IMR-90 (cell line): ENCODE measurements at regions not wholly inside any gene's neighbourhood (a gene's known extent, or its start where the extent isn't known, plus 50 kb on each side); places are given as distances from the start of the nearest gene placed in this dataset.

Experiments
- ATAC-seq: fragments of 200-7000 bp; cut with Tn5 transposase; 2 replicates; pipeline ENCODE4 v1.9.1; 2020; ENCODE audit warnings: low read depth, mild to moderate bottlenecking, moderate library complexity
- BruUV-seq: library from RNA; stranded (reverse); fragments of 400-500 nt; replicated peaks from 2 replicates; lab custom pipeline; 2021; lab: Mats Ljungman, UMichigan
- CTCF ChIA-PET: fragments of 300-600 bp; formaldehyde crosslinking; extraction: SDS; loops from one replicate; lab custom pipeline; 2021; ENCODE audit warnings: antibody characterized with exemption; lab: Yijun Ruan, JAX
- POLR2A ChIA-PET: fragments of 300-600 bp; sonication (Branson Sonifier 250); formaldehyde crosslinking; loops from one replicate; lab custom pipeline; 2022; ENCODE audit warnings: antibody characterized with exemption; ENCODE audit not compliant: unreplicated experiment; lab: Charles Lee
- DNase-seq: peaks from one replicate; pipeline ENCODE4 v3.0.0; 2013
- H2AFZ ChIP-seq: replicated peaks from 2 replicates; pipeline ENCODE3; 2013; ENCODE audit warnings: low read length, mild to moderate bottlenecking; ENCODE audit not compliant: poor library complexity
- H2AK5ac ChIP-seq: 2 replicates; pipeline ENCODE4 v1.6.1; 2013; ENCODE audit warnings: low read depth, low read length, inconsistent platforms
- H2AK9ac ChIP-seq: replicated peaks from 2 replicates; pipeline ENCODE3; 2013; ENCODE audit warnings: mild to moderate bottlenecking, low read depth, low read length, moderate library complexity; ENCODE audit not compliant: poor library complexity
- H2BK120ac ChIP-seq: 2 replicates; pipeline ENCODE4 v1.6.1; 2013; ENCODE audit warnings: low read depth, low read length, inconsistent platforms
- H2BK15ac ChIP-seq: 3 replicates; pipeline ENCODE4 v1.6.1; 2013; ENCODE audit warnings: low read depth, low read length, inconsistent platforms
- H2BK20ac ChIP-seq: 2 replicates; pipeline ENCODE4 v1.6.1; 2013; ENCODE audit warnings: low read depth, mild to moderate bottlenecking, inconsistent platforms, low read length, moderate library complexity
- H2BK5ac ChIP-seq: 2 replicates; pipeline ENCODE4 v1.6.1; 2013; ENCODE audit warnings: mild to moderate bottlenecking, low read depth, low read length, inconsistent platforms; ENCODE audit not compliant: poor library complexity, severe bottlenecking
- H3K14ac ChIP-seq: replicated peaks from 2 replicates; pipeline ENCODE4 v1.6.1; 2013; ENCODE audit warnings: low read depth, low read length, inconsistent platforms
- H3K18ac ChIP-seq: 2 replicates; pipeline ENCODE4 v1.6.1; 2013; ENCODE audit warnings: low read depth, low read length, control low read depth
- H3K23ac ChIP-seq: 2 replicates; pipeline ENCODE4 v1.6.1; 2013; ENCODE audit warnings: low read depth, low read length, inconsistent platforms
- H3K27ac ChIP-seq: 2 replicates; pipeline ENCODE4 v1.5.1; 2013; ENCODE audit warnings: mild to moderate bottlenecking, control low read depth, low read length; ENCODE audit not compliant: insufficient read depth
- H3K27me3 ChIP-seq: 2 replicates; pipeline ENCODE4 v1.6.1; 2013; ENCODE audit warnings: low read length; ENCODE audit not compliant: control insufficient read depth, insufficient read depth
- H3K36me3 ChIP-seq: 2 replicates; pipeline ENCODE4 v1.6.1; 2013; ENCODE audit warnings: low read length, mixed read lengths; ENCODE audit not compliant: control insufficient read depth, insufficient read depth
- H3K4ac ChIP-seq: 2 replicates; pipeline ENCODE4 v1.6.1; 2013; ENCODE audit warnings: low read depth, low read length, inconsistent platforms
- H3K4me1 ChIP-seq: 2 replicates; pipeline ENCODE4 v1.6.1; 2013; ENCODE audit warnings: low read length, mixed read lengths; ENCODE audit not compliant: control insufficient read depth, insufficient read depth
- H3K4me2 ChIP-seq: 2 replicates; pipeline ENCODE4 v1.6.1; 2013; ENCODE audit warnings: low read depth, mild to moderate bottlenecking, control low read depth, low read length, moderate library complexity
- H3K4me3 ChIP-seq: 2 replicates; pipeline ENCODE4 v1.5.1; 2013; ENCODE audit warnings: low read depth, mild to moderate bottlenecking, control low read depth, low read length, moderate library complexity; ENCODE audit not compliant: insufficient read depth
- H3K56ac ChIP-seq: 2 replicates; pipeline ENCODE4 v1.6.1; 2013; ENCODE audit warnings: low read length, inconsistent platforms; ENCODE audit not compliant: insufficient read depth; ENCODE audit errors: extremely low read depth
- H3K79me1 ChIP-seq, 2 experiments: 2 replicates each; pipeline ENCODE4 v1.6.1; 2013; ENCODE audit warnings: low read length in 2 of 2, inconsistent platforms in 1 of 2, low read depth in 1 of 2
- H3K9ac ChIP-seq: 2 replicates; pipeline ENCODE4 v1.6.1; 2013; ENCODE audit warnings: low read depth, low read length, control low read depth
- H3K9me1 ChIP-seq: 2 replicates; pipeline ENCODE4 v1.6.1; 2013; ENCODE audit warnings: low read length, inconsistent platforms; ENCODE audit not compliant: insufficient read depth
- H3K9me3 ChIP-seq: 2 replicates; pipeline ENCODE4 v1.6.1; 2013; ENCODE audit warnings: low read length; ENCODE audit not compliant: control insufficient read depth, insufficient read depth
- H4K20me1 ChIP-seq: 2 replicates; pipeline ENCODE4 v1.6.1; 2013; ENCODE audit warnings: low read length, inconsistent platforms; ENCODE audit not compliant: insufficient read depth
- H4K5ac ChIP-seq: 2 replicates; pipeline ENCODE4 v1.6.1; 2013; ENCODE audit warnings: mild to moderate bottlenecking, low read depth, low read length, control low read depth
- H4K8ac ChIP-seq, 2 experiments: 2 replicates each; pipeline ENCODE4 v1.6.1; 2013; ENCODE audit warnings: low read depth in 2 of 2, low read length in 2 of 2, control low read depth in 1 of 2, inconsistent platforms in 1 of 2
- H4K91ac ChIP-seq: 2 replicates; pipeline ENCODE4 v1.6.1; 2013; ENCODE audit warnings: low read depth, low read length, inconsistent platforms; ENCODE audit not compliant: insufficient read depth
- CHD1 ChIP-seq: IDR thresholded peaks from 2 replicates; pipeline ENCODE4 v1.6.1; 2012; ENCODE audit warnings: low read depth, low read length, improper control_type of control experiment
- FOS ChIP-seq: fragments of 150-350 bp; IDR thresholded peaks from 2 replicates; pipeline ENCODE4 v1.6.1; 2016; ENCODE audit warnings: low read depth, low read length
- MAFK ChIP-seq: IDR thresholded peaks from 2 replicates; pipeline ENCODE4 v1.6.1; 2012; ENCODE audit warnings: low read depth, low read length, improper control_type of control experiment
- MAZ ChIP-seq: IDR thresholded peaks from 2 replicates; pipeline ENCODE4 v1.6.1; 2012; ENCODE audit warnings: low read depth, mild to moderate bottlenecking, low read length, improper control_type of control experiment, moderate library complexity, borderline replicate concordance
- NFE2L2 ChIP-seq: fragments of 150-350 bp; IDR thresholded peaks from 2 replicates; pipeline ENCODE4 v1.6.1; 2016; ENCODE audit warnings: low read depth, mild to moderate bottlenecking, low read length
- RCOR1 ChIP-seq: IDR thresholded peaks from 2 replicates; pipeline ENCODE4 v1.6.1; 2012; ENCODE audit warnings: mild to moderate bottlenecking, low read length, improper control_type of control experiment; ENCODE audit not compliant: insufficient replicate concordance
- RFX5 ChIP-seq: IDR thresholded peaks from 2 replicates; pipeline ENCODE4 v1.8.0; 2012; ENCODE audit warnings: low read depth, mild to moderate bottlenecking, low read length, moderate library complexity
- SMC3 ChIP-seq: fragments of 150-350 bp; IDR thresholded peaks from 2 replicates; pipeline ENCODE4 v1.6.1; 2016; ENCODE audit warnings: low read depth, mild to moderate bottlenecking, antibody characterized with exemption, low read length, moderate library complexity
- WGBS, 2 experiments: methylation state at CpG; one replicate each; pipeline versions ENCODE4 v1.1.5 to v1.1.7; 2013; ENCODE audit warnings: missing lambda C conversion rate in 2 of 2; ENCODE audit not compliant: insufficient read length in 1 of 2; ENCODE audit errors: extremely low coverage in 2 of 2; 5-methylcytosine and 5-hydroxymethylcytosine counted together
- dilution Hi-C: fragments of 300-500 bp; cut with HindIII; formaldehyde crosslinking; loops from one replicate; pipeline ENCODE4 v1.14.3; 2018; ENCODE audit warnings: low sequenced_read_pairs; ENCODE audit not compliant: unreplicated experiment
- in situ Hi-C: fragments of 300-500 bp; cut with MboI; formaldehyde crosslinking; loops from 3 replicates; pipeline ENCODE4 v1.14.3; 2019; ENCODE audit warnings: low sequenced_read_pairs, inconsistent platforms, mixed read lengths
- intact Hi-C: fragments of 100-400 bp; cut with micrococcal nuclease; formaldehyde crosslinking; loops from 2 replicates; pipeline ENCODE4 v1.10.0; 2022
- TF ChIP-seq, protein P1 (sequence below): conservative IDR thresholded peaks from 2 replicates; pipeline ENCODE4 v1.5.1; 2012; ENCODE audit warnings: mild to moderate bottlenecking, low read depth, low read length, improper control_type of control experiment
- TF ChIP-seq, protein P2 (sequence below): fragments of 150-350 bp; IDR thresholded peaks from 2 replicates; pipeline ENCODE4 v1.6.1; 2016; ENCODE audit warnings: low read depth, mild to moderate bottlenecking, low read length, moderate library complexity, borderline replicate concordance

DNA sequence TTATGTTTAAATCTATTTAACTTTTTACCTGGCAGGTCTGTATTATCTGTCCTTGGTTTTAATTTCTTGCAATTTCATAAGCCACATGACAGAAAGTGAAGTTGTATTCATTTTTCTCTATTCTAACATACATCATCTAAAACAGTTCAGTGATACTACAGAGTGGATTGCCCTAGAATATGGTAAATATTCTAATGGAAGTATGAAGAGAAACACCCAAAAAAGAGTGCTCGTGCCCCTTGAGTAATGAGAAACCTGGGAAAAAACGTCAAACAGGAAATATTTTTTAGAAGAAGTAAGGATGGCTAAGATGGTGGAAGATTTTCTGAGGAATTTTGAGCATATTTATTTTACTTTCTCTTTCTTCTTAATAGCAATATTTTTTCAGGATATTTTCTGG, 261.1 kb upstream of the CBLB start:
- Histone ChIP-seq H4K20me1 (no peaks in the 10 kb centered on the region), H3K23ac (no peak overlapping the region), H3K79me1 (no peaks in the 10 kb centered on the region), H3K9me1 (peaks cover 4% of the 10 kb centered on the region), H3K4ac (no peak overlapping the region), H3K27me3 (no peaks in the 10 kb centered on the region), H2AK5ac (no peak overlapping the region), H3K4me2 (no peak overlapping the region; the same call in 1 of the 2 replicates), H2BK15ac (no peak overlapping the region), H3K4me1 (peaks cover 7% of the 10 kb centered on the region; the same call in 1 of the 2 replicates), H3K4me3 (no peak overlapping the region), H4K91ac (no peak overlapping the region), H3K56ac (no peak overlapping the region), H4K5ac (no peak overlapping the region), H3K9me3 (no peaks in the 10 kb centered on the region), H3K27ac (no peak overlapping the region), H2BK20ac (no peak overlapping the region), H2BK120ac (no peak overlapping the region), H3K36me3 (no peaks in the 10 kb centered on the region), H2BK5ac (peak overlapping the region; percentile 55), H4K8ac (no peak overlapping the region), H3K14ac (no peak overlapping the region), H2AFZ (no peak overlapping the region), H2AK9ac (no peak overlapping the region), H3K18ac (peak overlapping the region; percentile 57; the same call in 1 of the 2 replicates), H3K9ac (no peak overlapping the region)
- ATAC-seq (no peak), DNase-seq (no peak)
- WGBS, 2 experiments = no CpG with 5 or more reads among the region's 2 CpGs
- CTCF ChIA-PET = no interaction called here
- intact Hi-C loops = loop anchor here (5.0 to 10.0 kb wide), 2 partner anchors 263 to 445 kb away; partner anchors contain the start of gene CBLB
- dilution Hi-C loops = no loop called here
- in situ Hi-C loops = no loop called here
- TF ChIP-seq NFE2L2 (no peak), MAFK (no peak), RFX5 (no peak), MAZ (no peak), CHD1 (no peak), RCOR1 (no peak), SMC3 (no peak), FOS (no peak)
- TF ChIP-seq, protein P1, sequence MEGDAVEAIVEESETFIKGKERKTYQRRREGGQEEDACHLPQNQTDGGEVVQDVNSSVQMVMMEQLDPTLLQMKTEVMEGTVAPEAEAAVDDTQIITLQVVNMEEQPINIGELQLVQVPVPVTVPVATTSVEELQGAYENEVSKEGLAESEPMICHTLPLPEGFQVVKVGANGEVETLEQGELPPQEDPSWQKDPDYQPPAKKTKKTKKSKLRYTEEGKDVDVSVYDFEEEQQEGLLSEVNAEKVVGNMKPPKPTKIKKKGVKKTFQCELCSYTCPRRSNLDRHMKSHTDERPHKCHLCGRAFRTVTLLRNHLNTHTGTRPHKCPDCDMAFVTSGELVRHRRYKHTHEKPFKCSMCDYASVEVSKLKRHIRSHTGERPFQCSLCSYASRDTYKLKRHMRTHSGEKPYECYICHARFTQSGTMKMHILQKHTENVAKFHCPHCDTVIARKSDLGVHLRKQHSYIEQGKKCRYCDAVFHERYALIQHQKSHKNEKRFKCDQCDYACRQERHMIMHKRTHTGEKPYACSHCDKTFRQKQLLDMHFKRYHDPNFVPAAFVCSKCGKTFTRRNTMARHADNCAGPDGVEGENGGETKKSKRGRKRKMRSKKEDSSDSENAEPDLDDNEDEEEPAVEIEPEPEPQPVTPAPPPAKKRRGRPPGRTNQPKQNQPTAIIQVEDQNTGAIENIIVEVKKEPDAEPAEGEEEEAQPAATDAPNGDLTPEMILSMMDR = no peak
- TF ChIP-seq, protein P2, sequence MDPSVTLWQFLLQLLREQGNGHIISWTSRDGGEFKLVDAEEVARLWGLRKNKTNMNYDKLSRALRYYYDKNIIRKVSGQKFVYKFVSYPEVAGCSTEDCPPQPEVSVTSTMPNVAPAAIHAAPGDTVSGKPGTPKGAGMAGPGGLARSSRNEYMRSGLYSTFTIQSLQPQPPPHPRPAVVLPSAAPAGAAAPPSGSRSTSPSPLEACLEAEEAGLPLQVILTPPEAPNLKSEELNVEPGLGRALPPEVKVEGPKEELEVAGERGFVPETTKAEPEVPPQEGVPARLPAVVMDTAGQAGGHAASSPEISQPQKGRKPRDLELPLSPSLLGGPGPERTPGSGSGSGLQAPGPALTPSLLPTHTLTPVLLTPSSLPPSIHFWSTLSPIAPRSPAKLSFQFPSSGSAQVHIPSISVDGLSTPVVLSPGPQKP = no peak
- POLR2A ChIA-PET = no interaction called here
- BruUV-seq = no TSS peak
